ENCODE measurements at regions not wholly inside any gene's neighbourhood (a gene's known extent, or its start where the extent isn't known, plus 50 kb on each side); places are given as distances from the start of the nearest gene placed in this dataset.

GRCh38 chr4:58475097-58475496 is 1364.9 kb upstream of the IGFBP7 start:
- TF ChIP-seq POLR2A (IDR thresholded peaks at IDR 0.05) (no peak), EP300 (IDR thresholded peaks at IDR 0.05) (no peak), CTCF (IDR thresholded peaks at IDR 0.05) (no peak)
- no peaks in the 10 kb centered on the region for H3K27me3 ChIP-seq
- no peaks in the 10 kb centered on the region for H3K9me3 ChIP-seq
- 72 to 74% methylated on average over 2 of the region's 2 CpGs for WGBS, 2 donors
- H3K4me3 ChIP-seq, result no peak overlapping the region
- no peaks in the 10 kb centered on the region for H3K36me3 ChIP-seq
- no peaks in the 10 kb centered on the region for H3K4me1 ChIP-seq
- DNase-seq (ENCODE audit: low spot score in 2 of 2), result no peak
- H3K27ac ChIP-seq, result no peak overlapping the region

GRCh38 chr4:58465031-58465430 is 1354.8 kb upstream of the IGFBP7 start:
- Histone ChIP-seq H3K4me1 (no peaks in the 10 kb centered on the region), H3K36me3 (no peaks in the 10 kb centered on the region), H3K27ac (no peak overlapping the region), H3K27me3 (no peaks in the 10 kb centered on the region), H3K4me3 (no peak overlapping the region), H3K9me3 (peaks cover 0 to 23% (median 0%) of the 10 kb centered on the region in 4 donors)
- 77 to 84% methylated on average over 3 to 12 of the region's 13 CpGs for WGBS, 2 donors
- TF ChIP-seq CTCF (IDR thresholded peaks at IDR 0.05), result no peak
- TF ChIP-seq POLR2A (IDR thresholded peaks at IDR 0.05), result no peak
- TF ChIP-seq EP300 (IDR thresholded peaks at IDR 0.05), result no peak
- no peak for DNase-seq (ENCODE audit: low spot score in 2 of 2)

GRCh38 chr4:58456727-58457384 is 1346.7 kb upstream of the IGFBP7 start:
- Histone ChIP-seq H3K27me3 (no peaks in the 10 kb centered on the region), H3K9me3 (no peaks in the 10 kb centered on the region), H3K27ac (no peak overlapping the region), H3K4me1 (no peaks in the 10 kb centered on the region), H3K4me3 (no peak overlapping the region), H3K36me3 (no peaks in the 10 kb centered on the region)
- no peak for TF ChIP-seq POLR2A (IDR thresholded peaks at IDR 0.05)
- no peak for TF ChIP-seq CTCF (IDR thresholded peaks at IDR 0.05)
- no peak for TF ChIP-seq EP300 (IDR thresholded peaks at IDR 0.05)
- DNase-seq (ENCODE audit: low spot score in 2 of 2), result no peak
- WGBS, 2 donors, result 90 to 94% methylated on average over 14 to 26 of the region's 26 CpGs

GRCh38 chr4:58453956-58454355 is 1343.8 kb upstream of the IGFBP7 start:
- Histone ChIP-seq H3K27me3 (no peaks in the 10 kb centered on the region), H3K4me1 (no peaks in the 10 kb centered on the region), H3K27ac (no peak overlapping the region), H3K36me3 (no peaks in the 10 kb centered on the region), H3K4me3 (no peak overlapping the region), H3K9me3 (no peaks in the 10 kb centered on the region)
- 84 to 88% methylated on average over 6 of the region's 6 CpGs for WGBS, 2 donors
- DNase-seq (ENCODE audit: low spot score in 2 of 2), result no peak
- TF ChIP-seq CTCF (IDR thresholded peaks at IDR 0.05) (no peak), POLR2A (IDR thresholded peaks at IDR 0.05) (no peak), EP300 (IDR thresholded peaks at IDR 0.05) (no peak)

GRCh38 chr4:58451707-58452106 is 1341.5 kb upstream of the IGFBP7 start:
- no peaks in the 10 kb centered on the region for H3K9me3 ChIP-seq
- no peaks in the 10 kb centered on the region for H3K27me3 ChIP-seq
- H3K4me1 ChIP-seq, result no peaks in the 10 kb centered on the region
- WGBS, 2 donors, result 65 to 67% methylated on average over 2 of the region's 2 CpGs
- H3K4me3 ChIP-seq, result no peak overlapping the region
- H3K27ac ChIP-seq, result no peak overlapping the region
- no peaks in the 10 kb centered on the region for H3K36me3 ChIP-seq
- no peak for DNase-seq (ENCODE audit: low spot score in 2 of 2)
- TF ChIP-seq EP300 (IDR thresholded peaks at IDR 0.05) (no peak), CTCF (IDR thresholded peaks at IDR 0.05) (no peak), POLR2A (IDR thresholded peaks at IDR 0.05) (no peak)
